B cell (primary cell): ENCODE measurements at regions not wholly inside any gene's neighbourhood (a gene's known extent, or its start where the extent isn't known, plus 50 kb on each side); places are given as distances from the start of the nearest gene placed in this dataset.

Source experiments
- ATAC-seq: fragments of 200-7000 bp; cut with Tn5 transposase; one replicate; pipeline ENCODE4 v1.10.0; 2021; ENCODE audit warnings: low read depth, mild to moderate bottlenecking, moderate number of reproducible peaks, moderate library complexity
- CTCF ChIA-PET: fragments of 350-600 bp; sonication (Branson Sonifier 250); formaldehyde crosslinking; loops from one replicate; lab custom pipeline; 2021; ENCODE audit warnings: antibody characterized with exemption, inconsistent platforms; lab: Charles Lee
- POLR2A ChIA-PET: fragments of 350-600 bp; sonication (Branson Sonifier 250); formaldehyde crosslinking; loops from one replicate; lab custom pipeline; 2021; ENCODE audit warnings: antibody characterized with exemption; lab: Charles Lee
- DNase-seq: peaks from one replicate; pipeline ENCODE4 v3.0.0; 2013
- H2AFZ ChIP-seq: 2 replicates; pipeline ENCODE4 v1.6.1; 2012; ENCODE audit warnings: mild to moderate bottlenecking, low read depth, low read length; ENCODE audit not compliant: insufficient read depth, poor library complexity, severe bottlenecking
- H3K27ac ChIP-seq, 2 donors: 1 replicate in 1 of 2; 2 replicates in 1 of 2; pipeline ENCODE4 v1.5.1; 2012 to 2013; ENCODE audit warnings: low read length in 2 of 2, mild to moderate bottlenecking in 2 of 2, moderate library complexity in 1 of 2
- H3K27me3 ChIP-seq, 4 experiments: fragments of 200-600 bp in 1 of 4; sonication (generic) in 1 of 4; replicated peaks in 1 of 4; 1 replicate in 2 of 4; 2 replicates in 2 of 4; pipeline versions ENCODE4 v1.6.1 to v1.7.0; 2013 to 2016; ENCODE audit warnings: low read length in 3 of 4, mild to moderate bottlenecking in 2 of 4, mixed read lengths in 1 of 4, moderate library complexity in 1 of 4; ENCODE audit not compliant: insufficient read depth in 4 of 4, control insufficient read depth in 3 of 4; ENCODE audit errors: control extremely low read depth in 1 of 4
- H3K36me3 ChIP-seq, 2 experiments: replicated peaks in 1 of 2; 1 replicate in 1 of 2; 2 replicates in 1 of 2; pipeline versions ENCODE4 v1.6.1 to v1.7.1; 2013; ENCODE audit warnings: low read length in 1 of 2; ENCODE audit not compliant: insufficient read depth in 2 of 2, control insufficient read depth in 1 of 2; ENCODE audit errors: control extremely low read depth in 1 of 2, extremely low read depth in 1 of 2
- H3K4me1 ChIP-seq, 2 donors: fragments of 200-600 bp in 1 of 2; sonication (generic) in 1 of 2; 1 replicate in 1 of 2; 2 replicates in 1 of 2; pipeline versions ENCODE4 v1.5.1 to v1.6.1; 2013 to 2017; ENCODE audit warnings: low read length in 2 of 2; ENCODE audit not compliant: control insufficient read depth in 2 of 2, insufficient read depth in 2 of 2
- H3K4me2 ChIP-seq: replicated peaks from 2 replicates; pipeline ENCODE3; 2012; ENCODE audit warnings: mild to moderate bottlenecking, low read depth, low read length; ENCODE audit not compliant: poor library complexity, severe bottlenecking
- H3K4me3 ChIP-seq, 5 experiments: fragments of 200-600 bp in 1 of 5; sonication (generic) in 1 of 5; 1 replicate in 3 of 5; 2 replicates in 2 of 5; pipeline versions ENCODE4 v1.5.1 to v1.7.0; 2011 to 2016; ENCODE audit warnings: low read length in 4 of 5, mild to moderate bottlenecking in 4 of 5, low read depth in 2 of 5, control low read depth in 1 of 5, moderate library complexity in 1 of 5; ENCODE audit not compliant: insufficient read depth in 1 of 5; ENCODE audit errors: control extremely low read depth in 1 of 5, extremely low read depth in 1 of 5
- H3K79me2 ChIP-seq: fragments of 200-600 bp; sonication (generic); one replicate; pipeline ENCODE4 v1.6.0; 2016; ENCODE audit warnings: low read length; ENCODE audit not compliant: control insufficient read depth, insufficient read depth
- H3K9ac ChIP-seq: fragments of 200-600 bp; sonication (generic); 2 replicates; pipeline ENCODE4 v1.6.1; 2017; ENCODE audit warnings: mild to moderate bottlenecking, low read length, moderate library complexity
- H3K9me3 ChIP-seq, 3 donors: one replicate each; pipeline versions ENCODE4 v1.6.1 to v1.7.1; 2013; ENCODE audit warnings: low read length in 2 of 3; ENCODE audit not compliant: control insufficient read depth in 2 of 3, insufficient read depth in 1 of 3; ENCODE audit errors: control extremely low read depth in 1 of 3
- H4K20me1 ChIP-seq: 2 replicates; pipeline ENCODE4 v1.6.0; 2012; ENCODE audit warnings: mild to moderate bottlenecking, low read length; ENCODE audit not compliant: insufficient read depth, control insufficient read depth, poor library complexity, severe bottlenecking
- H3K27ac Mint-ChIP-seq: one replicate; pipeline ENCODE4 v1.8.0; 2021; ENCODE audit warnings: mixed read lengths
- H3K27me3 Mint-ChIP-seq: one replicate; pipeline ENCODE4 v1.8.0; 2021; ENCODE audit warnings: mixed read lengths
- H3K4me1 Mint-ChIP-seq: one replicate; pipeline ENCODE4 v1.8.0; 2021; ENCODE audit warnings: mixed read lengths
- H3K4me3 Mint-ChIP-seq: one replicate; pipeline ENCODE4 v1.8.0; 2021; ENCODE audit warnings: mixed read lengths
- H3K9me3 Mint-ChIP-seq: one replicate; pipeline ENCODE4 v1.8.0; 2022; ENCODE audit warnings: mixed read lengths; ENCODE audit not compliant: insufficient read depth
- CTCF ChIP-seq: fragments of 200-600 bp; IDR thresholded peaks from one replicate; pipeline ENCODE4 v1.8.0; 2022; ENCODE audit warnings: antibody characterized with exemption, mild to moderate bottlenecking
- EZH2 ChIP-seq: IDR thresholded peaks from 2 replicates; pipeline ENCODE4 v1.6.1; 2012; ENCODE audit warnings: borderline replicate concordance, low read depth, mild to moderate bottlenecking, moderate library complexity, low read length; ENCODE audit not compliant: insufficient read depth, poor library complexity, severe bottlenecking
- WGBS: methylation state at CpG from one replicate; pipeline ENCODE4 v1.1.5; 2013; ENCODE audit warnings: missing lambda C conversion rate; ENCODE audit not compliant: insufficient coverage; 5-methylcytosine and 5-hydroxymethylcytosine counted together
- intact Hi-C: fragments of 100-400 bp; cut with micrococcal nuclease; formaldehyde crosslinking; loops from one replicate; pipeline ENCODE4 v1.10.0; 2022

- H3K4me3 Mint-ChIP-seq = no peak overlapping the region
- no peak overlapping the region for H3K27ac Mint-ChIP-seq
- Histone ChIP-seq H3K4me2 (no peak overlapping the region), H3K79me2 (no peaks in the 10 kb centered on the region), H3K9me3 (peaks cover 0 to 29% (median 0%) of the 10 kb centered on the region in 3 donors), H3K27ac (no peak overlapping the region), H3K36me3 (no peaks in the 10 kb centered on the region), H3K4me1 (no peaks in the 10 kb centered on the region), H3K9ac (no peak overlapping the region), H3K27me3 (no peaks in the 10 kb centered on the region), H3K4me3 (no peak overlapping the region), H4K20me1 (no peaks in the 10 kb centered on the region), H2AFZ (no peak overlapping the region)
- POLR2A ChIA-PET = no interaction called here
- no peak for TF ChIP-seq EZH2
- no peak for TF ChIP-seq CTCF
- 100% methylated on average over 2 of the region's 3 CpGs for WGBS
- CTCF ChIA-PET = no interaction called here
- DNase-seq (no peak), ATAC-seq (no peak)
- intact Hi-C loops = no loop called here
- no peaks in the 10 kb centered on the region for H3K27me3 Mint-ChIP-seq
- no peaks in the 10 kb centered on the region for H3K4me1 Mint-ChIP-seq
- peaks cover 4% of the 10 kb centered on the region for H3K9me3 Mint-ChIP-seq
These were observed 161.9 kb upstream of the TSHZ3 start for GRCh38 chr19:31511098-31511497.

GRCh38 chr19:31511696-31512095 is 162.5 kb upstream of the TSHZ3 start:
- POLR2A ChIA-PET = no interaction called here

More at GRCh38 chr19:31511696-31512095, 162.5 kb upstream of the TSHZ3 start:
- Histone ChIP-seq H4K20me1 (no peaks in the 10 kb centered on the region), H3K9ac (no peak overlapping the region), H3K9me3 (peaks cover 0 to 35% (median 0%) of the 10 kb centered on the region in 3 donors), H3K4me2 (no peak overlapping the region), H3K4me3 (no peak overlapping the region), H3K36me3 (no peaks in the 10 kb centered on the region), H3K4me1 (no peaks in the 10 kb centered on the region), H3K27ac (no peak overlapping the region), H2AFZ (no peak overlapping the region), H3K27me3 (no peaks in the 10 kb centered on the region), H3K79me2 (no peaks in the 10 kb centered on the region)
- peaks cover 4% of the 10 kb centered on the region for H3K9me3 Mint-ChIP-seq
- H3K27ac Mint-ChIP-seq = no peak overlapping the region
- CTCF ChIA-PET = no interaction called here
- no peak for ATAC-seq
- WGBS = 97% methylated on average over 3 of the region's 5 CpGs
- H3K27me3 Mint-ChIP-seq = no peaks in the 10 kb centered on the region
- H3K4me1 Mint-ChIP-seq = no peaks in the 10 kb centered on the region
- intact Hi-C loops = no loop called here
- DNase-seq = no peak
- H3K4me3 Mint-ChIP-seq = no peak overlapping the region
- TF ChIP-seq CTCF = no peak
- TF ChIP-seq EZH2 = no peak
